AG10803 (cell line): ENCODE measurements at regions not wholly inside any gene's neighbourhood (a gene's known extent, or its start where the extent isn't known, plus 50 kb on each side); places are given as distances from the start of the nearest gene placed in this dataset.

Experiments used
- DNase-seq: peaks from one replicate; pipeline ENCODE4 v3.0.0; 2010; ENCODE audit warnings: low read depth
- H3K4me3 ChIP-seq: 2 replicates; pipeline ENCODE4 v1.5.1; 2011; ENCODE audit warnings: mild to moderate bottlenecking, low read length, control low read depth
- CTCF ChIP-seq: conservative IDR thresholded peaks from 2 replicates; pipeline ENCODE4 v1.5.1; 2011; ENCODE audit warnings: mild to moderate bottlenecking, low read length, control low read depth, inconsistent platforms

- no peak for TF ChIP-seq CTCF
- no peak for DNase-seq
- H3K4me3 ChIP-seq, result no peak overlapping the region
Observed at GRCh38 chr18:51811883-51812282, 528.1 kb upstream of the DCC start.

- DNase-seq, result no peak
- no peak overlapping the region for H3K4me3 ChIP-seq
- TF ChIP-seq CTCF, result no peak
Observed at GRCh38 chr18:51813740-51814139, 526.3 kb upstream of the DCC start.

- no peak overlapping the region for H3K4me3 ChIP-seq
- no peak for DNase-seq
- no peak for TF ChIP-seq CTCF
Observed at GRCh38 chr18:51821610-51822009, 518.4 kb upstream of the DCC start.

- TF ChIP-seq CTCF, result no peak
- no peak overlapping the region for H3K4me3 ChIP-seq
- DNase-seq, result no peak
Observed at GRCh38 chr18:51824746-51825145, 515.3 kb upstream of the DCC start.

GRCh38 chr18:51833850-51834249, 506.1 kb upstream of the DCC start:
- no peak for DNase-seq
- H3K4me3 ChIP-seq, result no peak overlapping the region
- no peak for TF ChIP-seq CTCF

- no peak overlapping the region for H3K4me3 ChIP-seq
- TF ChIP-seq CTCF, result no peak
- no peak for DNase-seq
Observed at GRCh38 chr18:51848702-51849101, 491.3 kb upstream of the DCC start.

GRCh38 chr18:51852681-51853080, 487.3 kb upstream of the DCC start:
- H3K4me3 ChIP-seq, result no peak overlapping the region
- no peak for TF ChIP-seq CTCF
- no peak for DNase-seq
